HCT116 (cell line): ENCODE measurements at regions not wholly inside any gene's neighbourhood (a gene's known extent, or its start where the extent isn't known, plus 50 kb on each side); places are given as distances from the start of the nearest gene placed in this dataset.

Experiments
- EGR1 ChIP-seq: IDR thresholded peaks from 2 replicates; pipeline ENCODE4 v1.6.1; 2012; ENCODE audit warnings: low read depth
- EZH2 ChIP-seq: fragments of 200-600 bp; sonication (generic); IDR thresholded peaks from 2 replicates; pipeline ENCODE4 v1.6.1; 2017; ENCODE audit warnings: antibody characterized with exemption, mixed run types
- EZH2phosphoT487 ChIP-seq: fragments of 200-600 bp; IDR thresholded peaks from 2 replicates; pipeline ENCODE4 v1.6.1; 2018; ENCODE audit warnings: antibody characterized with exemption, borderline replicate concordance
- POLR2A ChIP-seq: IDR thresholded peaks from 2 replicates; pipeline ENCODE4 v1.7.0; 2011; ENCODE audit warnings: borderline replicate concordance; ENCODE audit not compliant: insufficient read depth, insufficient read length; ENCODE audit errors: extremely low read depth
- POLR2AphosphoS5 ChIP-seq: IDR thresholded peaks from 2 replicates; pipeline ENCODE4 v1.6.1; 2011; ENCODE audit warnings: mild to moderate bottlenecking, low read depth, low read length, moderate library complexity
- SIN3A ChIP-seq: IDR thresholded peaks from 2 replicates; pipeline ENCODE4 v1.6.1; 2012; ENCODE audit warnings: low read depth
- SRF ChIP-seq: IDR thresholded peaks from 2 replicates; pipeline ENCODE4 v1.6.1; 2012; ENCODE audit warnings: low read depth
- TF ChIP-seq, protein P1 (sequence below), 3 experiments: fragments of 200-600 bp in 1 of 3; sonication (generic) in 1 of 3; IDR thresholded peaks in 2 of 3; conservative IDR thresholded peaks in 1 of 3; 2 replicates each; pipeline ENCODE4 v1.5.1; 2012 to 2017; ENCODE audit warnings: low read depth in 2 of 3, low read length in 2 of 3, antibody characterized with exemption in 1 of 3, borderline replicate concordance in 1 of 3, control low read depth in 1 of 3, mild to moderate bottlenecking in 1 of 3, mixed read lengths in 1 of 3, mixed run types in 1 of 3, moderate library complexity in 1 of 3; ENCODE audit not compliant: insufficient read depth in 1 of 3
- TF ChIP-seq, protein P2 (sequence below): IDR thresholded peaks from 2 replicates; pipeline ENCODE4 v1.6.1; 2012
- TF ChIP-seq, protein P3 (sequence below): IDR thresholded peaks from 2 replicates; pipeline ENCODE4 v1.6.1; 2012
- TF ChIP-seq, protein P4 (sequence below): IDR thresholded peaks from 2 replicates; pipeline ENCODE4 v1.6.1; 2012; ENCODE audit warnings: low read depth

DNA sequence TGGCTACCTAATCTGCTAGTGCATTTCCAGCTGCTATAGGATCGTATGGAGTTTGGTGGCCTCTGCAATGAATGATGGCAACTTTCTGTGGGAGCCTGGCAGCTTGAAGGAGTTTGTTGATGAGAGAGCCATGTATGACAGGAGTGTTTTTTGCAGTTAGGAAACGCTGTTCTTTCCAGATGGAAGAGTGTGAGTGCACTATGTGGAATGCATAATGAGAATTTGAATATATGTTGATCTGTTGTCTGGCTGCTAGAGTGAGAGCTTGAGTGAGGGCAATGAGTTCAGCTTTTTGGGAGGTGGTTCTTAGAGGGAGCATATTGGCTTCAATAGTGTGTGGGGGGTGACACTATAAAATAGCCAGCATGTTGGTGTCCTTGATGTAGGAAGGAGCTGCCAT lies 51.0 kb upstream of the APOBEC4 start:
- TF ChIP-seq POLR2A (no peak), EGR1 (no peak), EZH2 (no peak), SIN3A (no peak), EZH2phosphoT487 (no peak), POLR2AphosphoS5 (no peak), SRF (no peak)
- TF ChIP-seq, protein P1, sequence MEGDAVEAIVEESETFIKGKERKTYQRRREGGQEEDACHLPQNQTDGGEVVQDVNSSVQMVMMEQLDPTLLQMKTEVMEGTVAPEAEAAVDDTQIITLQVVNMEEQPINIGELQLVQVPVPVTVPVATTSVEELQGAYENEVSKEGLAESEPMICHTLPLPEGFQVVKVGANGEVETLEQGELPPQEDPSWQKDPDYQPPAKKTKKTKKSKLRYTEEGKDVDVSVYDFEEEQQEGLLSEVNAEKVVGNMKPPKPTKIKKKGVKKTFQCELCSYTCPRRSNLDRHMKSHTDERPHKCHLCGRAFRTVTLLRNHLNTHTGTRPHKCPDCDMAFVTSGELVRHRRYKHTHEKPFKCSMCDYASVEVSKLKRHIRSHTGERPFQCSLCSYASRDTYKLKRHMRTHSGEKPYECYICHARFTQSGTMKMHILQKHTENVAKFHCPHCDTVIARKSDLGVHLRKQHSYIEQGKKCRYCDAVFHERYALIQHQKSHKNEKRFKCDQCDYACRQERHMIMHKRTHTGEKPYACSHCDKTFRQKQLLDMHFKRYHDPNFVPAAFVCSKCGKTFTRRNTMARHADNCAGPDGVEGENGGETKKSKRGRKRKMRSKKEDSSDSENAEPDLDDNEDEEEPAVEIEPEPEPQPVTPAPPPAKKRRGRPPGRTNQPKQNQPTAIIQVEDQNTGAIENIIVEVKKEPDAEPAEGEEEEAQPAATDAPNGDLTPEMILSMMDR (IDR thresholded peaks at IDR 0.05 in 2 of 3, conservative IDR thresholded peaks at IDR 0.05 in 1 of 3; ENCODE audit: borderline replicate concordance in 1 of 3, insufficient read depth in 1 of 3, low read depth in 2 of 3, low read length in 2 of 3) = no peak
- TF ChIP-seq, protein P2, sequence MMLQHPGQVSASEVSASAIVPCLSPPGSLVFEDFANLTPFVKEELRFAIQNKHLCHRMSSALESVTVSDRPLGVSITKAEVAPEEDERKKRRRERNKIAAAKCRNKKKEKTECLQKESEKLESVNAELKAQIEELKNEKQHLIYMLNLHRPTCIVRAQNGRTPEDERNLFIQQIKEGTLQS = no peak
- TF ChIP-seq, protein P3, sequence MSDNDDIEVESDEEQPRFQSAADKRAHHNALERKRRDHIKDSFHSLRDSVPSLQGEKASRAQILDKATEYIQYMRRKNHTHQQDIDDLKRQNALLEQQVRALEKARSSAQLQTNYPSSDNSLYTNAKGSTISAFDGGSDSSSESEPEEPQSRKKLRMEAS = no peak
- TF ChIP-seq, protein P4, sequence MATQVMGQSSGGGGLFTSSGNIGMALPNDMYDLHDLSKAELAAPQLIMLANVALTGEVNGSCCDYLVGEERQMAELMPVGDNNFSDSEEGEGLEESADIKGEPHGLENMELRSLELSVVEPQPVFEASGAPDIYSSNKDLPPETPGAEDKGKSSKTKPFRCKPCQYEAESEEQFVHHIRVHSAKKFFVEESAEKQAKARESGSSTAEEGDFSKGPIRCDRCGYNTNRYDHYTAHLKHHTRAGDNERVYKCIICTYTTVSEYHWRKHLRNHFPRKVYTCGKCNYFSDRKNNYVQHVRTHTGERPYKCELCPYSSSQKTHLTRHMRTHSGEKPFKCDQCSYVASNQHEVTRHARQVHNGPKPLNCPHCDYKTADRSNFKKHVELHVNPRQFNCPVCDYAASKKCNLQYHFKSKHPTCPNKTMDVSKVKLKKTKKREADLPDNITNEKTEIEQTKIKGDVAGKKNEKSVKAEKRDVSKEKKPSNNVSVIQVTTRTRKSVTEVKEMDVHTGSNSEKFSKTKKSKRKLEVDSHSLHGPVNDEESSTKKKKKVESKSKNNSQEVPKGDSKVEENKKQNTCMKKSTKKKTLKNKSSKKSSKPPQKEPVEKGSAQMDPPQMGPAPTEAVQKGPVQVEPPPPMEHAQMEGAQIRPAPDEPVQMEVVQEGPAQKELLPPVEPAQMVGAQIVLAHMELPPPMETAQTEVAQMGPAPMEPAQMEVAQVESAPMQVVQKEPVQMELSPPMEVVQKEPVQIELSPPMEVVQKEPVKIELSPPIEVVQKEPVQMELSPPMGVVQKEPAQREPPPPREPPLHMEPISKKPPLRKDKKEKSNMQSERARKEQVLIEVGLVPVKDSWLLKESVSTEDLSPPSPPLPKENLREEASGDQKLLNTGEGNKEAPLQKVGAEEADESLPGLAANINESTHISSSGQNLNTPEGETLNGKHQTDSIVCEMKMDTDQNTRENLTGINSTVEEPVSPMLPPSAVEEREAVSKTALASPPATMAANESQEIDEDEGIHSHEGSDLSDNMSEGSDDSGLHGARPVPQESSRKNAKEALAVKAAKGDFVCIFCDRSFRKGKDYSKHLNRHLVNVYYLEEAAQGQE = no peak
